ENCODE measurements at regions not wholly inside any gene's neighbourhood (a gene's known extent, or its start where the extent isn't known, plus 50 kb on each side); places are given as distances from the start of the nearest gene placed in this dataset.

- TF ChIP-seq CTCF (IDR thresholded peaks at IDR 0.05) = no peak
- no peak for TF ChIP-seq POLR2A (IDR thresholded peaks at IDR 0.05)
- TF ChIP-seq POLR2AphosphoS5 (IDR thresholded peaks at IDR 0.05) = no peak
- TF ChIP-seq EP300 (IDR thresholded peaks at IDR 0.05) = no peak
These were observed 54.1 kb upstream of the UBASH3B start for GRCh38 chr11:122601141-122602125.
